NCI-H146 treated with DMSO at 0.1 percent for 48 hours (cell line): ENCODE measurements at regions not wholly inside any gene's neighbourhood (a gene's known extent, or its start where the extent isn't known, plus 50 kb on each side); places are given as distances from the start of the nearest gene placed in this dataset.

Source experiments
- DNase-seq: peaks from one replicate; lab custom pipeline; 2025; ENCODE audit not compliant: unreplicated experiment; lab: John Stamatoyannopoulos, UW

- DNase-seq, result no peak
Measured at GRCh38 chrX:39809331-39809730, 288.4 kb downstream of the BCOR start.

GRCh38 chrX:39810901-39811300 is 286.9 kb downstream of the BCOR start:
- DNase-seq, result no peak

- peak; percentile 13 for DNase-seq
Measured at GRCh38 chrX:39811376-39811775, 286.4 kb downstream of the BCOR start.

- DNase-seq, result no peak
Measured at GRCh38 chrX:39813631-39814277, 284.0 kb downstream of the BCOR start.

GRCh38 chrX:39814391-39814790 is 283.4 kb downstream of the BCOR start:
- no peak for DNase-seq

GRCh38 chrX:39815631-39816030 is 282.1 kb downstream of the BCOR start:
- DNase-seq, result no peak

- DNase-seq, result no peak
Measured at GRCh38 chrX:39816871-39817731, 280.7 kb downstream of the BCOR start.

GRCh38 chrX:39817754-39818470 is 279.8 kb downstream of the BCOR start:
- DNase-seq, result no peak

- no peak for DNase-seq
Measured at GRCh38 chrX:39818750-39819149, 279.0 kb downstream of the BCOR start.

GRCh38 chrX:39819921-39820849 is 277.6 kb downstream of the BCOR start:
- DNase-seq, result no peak

- peak; percentile 67 for DNase-seq
Measured at GRCh38 chrX:39820938-39821708, 276.6 kb downstream of the BCOR start.

- no peak for DNase-seq
Measured at GRCh38 chrX:39821709-39822095, 276.1 kb downstream of the BCOR start.

GRCh38 chrX:39822133-39822748 is 275.5 kb downstream of the BCOR start:
- DNase-seq, result no peak

GRCh38 chrX:39823424-39823823 is 274.3 kb downstream of the BCOR start:
- no peak for DNase-seq

- no peak for DNase-seq
Measured at GRCh38 chrX:39823854-39824253, 273.9 kb downstream of the BCOR start.

- no peak for DNase-seq
Measured at GRCh38 chrX:39826813-39827543, 270.8 kb downstream of the BCOR start.

GRCh38 chrX:39827951-39828350 is 269.8 kb downstream of the BCOR start:
- no peak for DNase-seq

- no peak for DNase-seq
Measured at GRCh38 chrX:39828971-39829370, 268.8 kb downstream of the BCOR start.

- no peak for DNase-seq
Measured at GRCh38 chrX:39829965-39830364, 267.8 kb downstream of the BCOR start.
